ENCODE measurements at regions not wholly inside any gene's neighbourhood (a gene's known extent, or its start where the extent isn't known, plus 50 kb on each side); places are given as distances from the start of the nearest gene placed in this dataset.

DNA sequence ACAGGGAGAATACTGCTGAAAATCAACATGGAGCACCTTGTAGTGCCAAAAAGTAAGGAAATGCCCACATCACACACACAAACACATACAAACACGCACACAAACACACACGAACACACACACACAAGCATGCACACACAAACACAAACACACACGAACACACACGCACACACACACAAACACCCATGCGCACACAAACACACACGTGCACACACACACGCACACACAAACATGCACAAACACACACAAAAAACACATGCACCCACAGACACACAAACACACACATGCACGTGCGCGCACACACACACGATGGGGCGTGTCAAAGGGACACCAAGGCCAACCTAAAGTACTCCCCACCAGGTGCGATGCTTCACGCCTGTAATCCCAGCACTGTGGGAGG is 61.7 kb upstream of the C14orf180 start:
- H3K9me3 ChIP-seq: peaks cover 0 to 21% (median 19%) of the 10 kb centered on the region in 4 donors
- WGBS, 5 donors: 85 to 96% (median 88%) methylated on average over 14 of the region's 14 CpGs
- intact Hi-C loops (cut with DNase I; ENCODE audit: low total_unique reads): no loop called here

DNA sequence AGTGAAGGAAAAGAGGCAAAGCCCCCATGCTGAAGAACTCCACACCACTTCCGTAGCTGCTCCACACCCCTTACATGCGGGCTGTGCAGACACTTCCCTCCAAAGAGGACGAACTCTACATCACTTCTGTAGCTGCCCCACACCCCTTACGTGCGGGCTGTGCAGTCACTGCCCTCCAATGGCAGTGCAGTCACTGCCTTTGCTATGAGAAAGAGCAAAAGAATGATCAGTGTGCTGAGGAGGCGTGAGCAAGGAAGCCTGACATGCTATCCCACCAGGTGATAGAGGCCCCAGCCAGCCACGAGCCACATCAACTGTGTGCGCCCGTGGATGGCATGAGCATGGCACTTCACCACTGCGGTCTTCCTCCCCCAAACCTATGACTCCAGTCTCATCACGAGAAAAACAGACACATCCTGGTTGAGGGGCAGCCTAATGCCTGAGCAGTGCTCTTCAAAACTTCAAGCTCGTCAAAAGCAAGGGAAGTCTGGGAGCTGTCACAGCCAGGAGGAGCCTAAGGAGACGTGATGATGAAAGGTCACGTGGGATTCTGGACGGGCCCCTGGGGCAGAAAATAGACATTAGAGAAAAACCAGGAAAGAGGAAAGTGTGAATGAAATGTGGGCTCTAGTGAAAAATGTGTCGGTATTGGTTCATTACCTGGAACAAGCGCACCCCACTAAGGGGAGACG is 60.8 kb upstream of the C14orf180 start:
- H3K9me3 ChIP-seq: peaks cover 0 to 21% (median 19%) of the 10 kb centered on the region in 4 donors
- no peak overlapping the region for H3K4me3 ChIP-seq
- WGBS, 5 donors: 80 to 88% (median 82%) methylated on average over 17 to 18 of the region's 18 CpGs
- H3K4me1 ChIP-seq: no peaks in the 10 kb centered on the region
- TF ChIP-seq EP300 (IDR thresholded peaks at IDR 0.05): no peak
- no peak for TF ChIP-seq POLR2AphosphoS5 (IDR thresholded peaks at IDR 0.05)
- TF ChIP-seq, protein P1, sequence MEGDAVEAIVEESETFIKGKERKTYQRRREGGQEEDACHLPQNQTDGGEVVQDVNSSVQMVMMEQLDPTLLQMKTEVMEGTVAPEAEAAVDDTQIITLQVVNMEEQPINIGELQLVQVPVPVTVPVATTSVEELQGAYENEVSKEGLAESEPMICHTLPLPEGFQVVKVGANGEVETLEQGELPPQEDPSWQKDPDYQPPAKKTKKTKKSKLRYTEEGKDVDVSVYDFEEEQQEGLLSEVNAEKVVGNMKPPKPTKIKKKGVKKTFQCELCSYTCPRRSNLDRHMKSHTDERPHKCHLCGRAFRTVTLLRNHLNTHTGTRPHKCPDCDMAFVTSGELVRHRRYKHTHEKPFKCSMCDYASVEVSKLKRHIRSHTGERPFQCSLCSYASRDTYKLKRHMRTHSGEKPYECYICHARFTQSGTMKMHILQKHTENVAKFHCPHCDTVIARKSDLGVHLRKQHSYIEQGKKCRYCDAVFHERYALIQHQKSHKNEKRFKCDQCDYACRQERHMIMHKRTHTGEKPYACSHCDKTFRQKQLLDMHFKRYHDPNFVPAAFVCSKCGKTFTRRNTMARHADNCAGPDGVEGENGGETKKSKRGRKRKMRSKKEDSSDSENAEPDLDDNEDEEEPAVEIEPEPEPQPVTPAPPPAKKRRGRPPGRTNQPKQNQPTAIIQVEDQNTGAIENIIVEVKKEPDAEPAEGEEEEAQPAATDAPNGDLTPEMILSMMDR (IDR thresholded peaks at IDR 0.05): no peak
- TF ChIP-seq POLR2A (IDR thresholded peaks at IDR 0.05): no peak
- DNase-seq: peak in 1 of 2 donors; percentile 13
- H3K27ac ChIP-seq: no peak overlapping the region
- no peaks in the 10 kb centered on the region for H3K36me3 ChIP-seq
- intact Hi-C loops (cut with DNase I; ENCODE audit: low total_unique reads): no loop called here
- H3K27me3 ChIP-seq: no peaks in the 10 kb centered on the region

More for the DNA sequence above, 61.7 kb upstream of the C14orf180 start:
- peak in 1 of 2 donors; percentile 10 for DNase-seq
- H3K27ac ChIP-seq: no peak overlapping the region
- no peak overlapping the region for H3K4me3 ChIP-seq
- no peaks in the 10 kb centered on the region for H3K4me1 ChIP-seq
- H3K36me3 ChIP-seq: no peaks in the 10 kb centered on the region
- H3K27me3 ChIP-seq: peaks cover 0 to 8% (median 0%) of the 10 kb centered on the region in 3 donors
- no peak for TF ChIP-seq POLR2AphosphoS5 (IDR thresholded peaks at IDR 0.05)
- TF ChIP-seq, protein P1 (IDR thresholded peaks at IDR 0.05): no peak
- TF ChIP-seq POLR2A (IDR thresholded peaks at IDR 0.05): no peak
- TF ChIP-seq EP300 (IDR thresholded peaks at IDR 0.05): no peak

DNA sequence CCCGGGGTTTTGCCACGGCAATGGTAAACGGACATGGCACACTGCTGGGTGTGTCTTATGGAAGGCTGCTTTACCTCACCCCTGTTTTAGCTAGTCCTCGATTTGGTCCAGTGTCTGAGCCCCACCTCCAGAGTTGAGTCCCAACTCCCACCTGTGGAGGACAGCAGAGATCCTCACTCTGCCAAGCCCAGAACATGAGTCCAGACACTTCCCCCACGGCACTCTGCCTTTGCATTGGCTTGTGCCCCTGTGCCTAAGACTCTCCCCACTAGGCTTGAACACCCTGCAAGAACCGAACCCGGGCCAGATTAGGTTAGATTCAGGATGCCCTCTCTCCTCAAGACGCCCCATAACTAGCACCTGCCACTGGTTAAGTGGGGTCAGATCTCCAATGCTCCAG is 59.8 kb upstream of the C14orf180 start:
- intact Hi-C loops (cut with DNase I; ENCODE audit: low total_unique reads): no loop called here
- WGBS, 5 donors: 84 to 90% (median 86%) methylated on average over 8 of the region's 8 CpGs
- Histone ChIP-seq H3K27ac (no peak overlapping the region), H3K27me3 (no peaks in the 10 kb centered on the region), H3K9me3 (peaks cover 0 to 25% (median 21%) of the 10 kb centered on the region in 4 donors), H3K36me3 (no peaks in the 10 kb centered on the region), H3K4me1 (no peaks in the 10 kb centered on the region), H3K4me3 (no peak overlapping the region)
- no peak for TF ChIP-seq POLR2AphosphoS5 (IDR thresholded peaks at IDR 0.05)
- TF ChIP-seq EP300 (IDR thresholded peaks at IDR 0.05): no peak
- TF ChIP-seq POLR2A (IDR thresholded peaks at IDR 0.05): no peak
- TF ChIP-seq, protein P1 (IDR thresholded peaks at IDR 0.05): no peak
- peak in 1 of 2 donors; percentile 4 for DNase-seq

DNA sequence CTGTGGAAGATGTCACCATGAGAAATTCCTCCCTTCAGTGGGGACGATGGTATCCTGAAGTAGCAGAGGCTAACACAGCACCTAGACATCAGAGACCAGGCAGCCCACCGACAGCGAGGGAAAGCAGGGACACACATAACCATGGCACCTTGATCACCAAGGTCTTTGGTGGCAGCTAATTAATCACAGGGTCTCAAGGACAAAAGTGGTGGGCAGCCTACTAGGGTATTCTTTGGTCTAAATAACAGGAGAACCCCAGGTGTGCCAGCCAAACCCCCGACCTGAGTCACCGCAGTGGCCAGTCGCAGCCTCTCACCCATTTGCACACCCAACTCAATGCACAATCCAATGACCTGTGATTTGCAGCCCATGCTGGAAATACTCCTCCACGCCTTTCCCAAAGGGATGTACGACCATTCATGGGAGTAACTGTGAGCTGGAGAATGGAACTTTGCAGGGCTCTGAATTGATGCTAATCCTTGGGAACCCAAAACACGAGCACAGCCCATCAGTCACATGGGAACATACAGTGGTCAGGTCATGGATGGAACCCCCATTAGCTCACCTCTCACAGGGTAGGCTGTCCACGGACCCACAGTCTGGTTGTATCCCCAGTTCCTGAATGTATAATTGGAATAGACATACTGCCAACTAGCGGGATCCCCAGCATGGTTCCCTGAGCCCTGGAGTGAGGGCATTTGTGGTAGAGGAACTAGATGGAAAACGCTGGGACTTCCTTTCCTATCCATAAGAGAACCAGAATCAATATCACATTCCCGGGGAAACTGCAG is 58.7 kb upstream of the C14orf180 start:
- peak in 1 of 2 donors; percentile 9 for DNase-seq
- H3K4me1 ChIP-seq: no peaks in the 10 kb centered on the region
- WGBS, 5 donors: 78 to 88% (median 83%) methylated on average over 13 of the region's 13 CpGs
- peaks cover 0 to 27% (median 23%) of the 10 kb centered on the region in 4 donors for H3K9me3 ChIP-seq
- intact Hi-C loops (cut with DNase I; ENCODE audit: low total_unique reads): no loop called here
- H3K27me3 ChIP-seq: no peaks in the 10 kb centered on the region
- TF ChIP-seq POLR2AphosphoS5 (IDR thresholded peaks at IDR 0.05) (no peak), POLR2A (IDR thresholded peaks at IDR 0.05) (no peak), EP300 (IDR thresholded peaks at IDR 0.05) (no peak)
- TF ChIP-seq, protein P1 (IDR thresholded peaks at IDR 0.05): no peak
- no peak overlapping the region for H3K4me3 ChIP-seq
- no peaks in the 10 kb centered on the region for H3K36me3 ChIP-seq
- H3K27ac ChIP-seq: no peak overlapping the region
